A549 (cell line): ENCODE measurements at regions not wholly inside any gene's neighbourhood (a gene's known extent, or its start where the extent isn't known, plus 50 kb on each side); places are given as distances from the start of the nearest gene placed in this dataset.

Experiments
- ATAC-seq, 2 experiments: fragments of 200-7000 bp in 1 of 2; fragments of >200 bp in 1 of 2; cut with Nextera tagmentation in 1 of 2; cut with Tn5 transposase in 1 of 2; 3 replicates each; pipeline versions ENCODE4 v1.8.0 to v1.9.1; 2018 to 2020; ENCODE audit warnings: mild to moderate bottlenecking in 1 of 2, moderate library complexity in 1 of 2
- CTCF ChIA-PET: fragments of 300-600 bp; sonication (Branson Sonifier 250); formaldehyde crosslinking; extraction: SDS; loops from one replicate; lab custom pipeline; 2021; ENCODE audit warnings: antibody characterized with exemption, inconsistent platforms; lab: Yijun Ruan, JAX
- POLR2A ChIA-PET: fragments of 350-600 bp; formaldehyde crosslinking; extraction: SDS; loops from one replicate; lab custom pipeline; 2021; ENCODE audit warnings: antibody characterized with exemption, inconsistent platforms; lab: Yijun Ruan, JAX
- DNase-seq, 2 experiments: peaks; one replicate each; pipeline versions ENCODE4 v3.0.0 to v3.0.0-alpha.2; 2011 to 2016; ENCODE audit warnings: low read depth in 1 of 2, low spot score in 1 of 2
- FAIRE-seq: peaks from 2 replicates; lab custom pipeline; 2011; peaks lifted over from hg19 to GRCh38; lab: Jason Lieb, UNC
- H3K27ac ChIP-seq, 2 experiments: fragments of >200 bp; sonication (Bioruptor Twin); formaldehyde crosslinking; 3 replicates each; pipeline ENCODE4 v1.5.1; 2016 to 2017
- H3K4me1 ChIP-seq: fragments of >200 bp; sonication (Bioruptor Twin); formaldehyde crosslinking; 3 replicates; pipeline ENCODE4 v1.6.1; 2016
- H3K4me2 ChIP-seq: fragments of >200 bp; sonication (Bioruptor Twin); formaldehyde crosslinking; 3 replicates; pipeline ENCODE4 v1.6.1; 2016
- H3K4me3 ChIP-seq: fragments of >200 bp; sonication (Bioruptor Twin); formaldehyde crosslinking; 3 replicates; pipeline ENCODE4 v1.5.1; 2016
- H3K9me3 ChIP-seq: fragments of >200 bp; sonication (Bioruptor Twin); formaldehyde crosslinking; 3 replicates; pipeline ENCODE4 v1.6.1; 2016
- ATOH8 ChIP-seq: fragments of 250-450 bp; sonication (Bioruptor Pico); IDR thresholded peaks from 2 replicates; pipeline ENCODE4 v1.5.0; 2020; ENCODE audit warnings: low read depth, mild to moderate bottlenecking, moderate library complexity
- CBX8 ChIP-seq: fragments of 200-600 bp; sonication (generic); IDR thresholded peaks from 2 replicates; pipeline ENCODE4 v1.6.1; 2016
- CEBPB ChIP-seq, 2 experiments: fragments of >200 bp in 1 of 2; sonication (Bioruptor Twin) in 1 of 2; formaldehyde crosslinking in 1 of 2; IDR thresholded peaks; 2 replicates each; pipeline ENCODE4 v1.6.1; 2012 to 2016
- CHD4 ChIP-seq: fragments of 200-600 bp; sonication (generic); IDR thresholded peaks from 2 replicates; pipeline ENCODE4 v1.6.1; 2016; ENCODE audit warnings: antibody characterized with exemption, mild to moderate bottlenecking, borderline replicate concordance
- E2F6 ChIP-seq: IDR thresholded peaks from 2 replicates; pipeline ENCODE4 v1.6.1; 2012; ENCODE audit warnings: low read depth, borderline replicate concordance
- EHMT2 ChIP-seq: fragments of 200-600 bp; sonication (generic); IDR thresholded peaks from 2 replicates; pipeline ENCODE4 v1.6.1; 2016; ENCODE audit warnings: antibody characterized with exemption, low read depth, mild to moderate bottlenecking, moderate library complexity
- ELK1 ChIP-seq: fragments of 150-350 bp; IDR thresholded peaks from 2 replicates; pipeline ENCODE4 v1.6.1; 2014; ENCODE audit warnings: low read depth, mild to moderate bottlenecking, low read length
- HDAC2 ChIP-seq: fragments of 200-600 bp; sonication (generic); IDR thresholded peaks from 2 replicates; pipeline ENCODE4 v1.6.1; 2016
- HES2 ChIP-seq: fragments of >200 bp; sonication (Bioruptor Twin); formaldehyde crosslinking; IDR thresholded peaks from 2 replicates; pipeline ENCODE4 v1.6.1; 2016
- HEYL ChIP-seq: fragments of 250-450 bp; sonication (Bioruptor Pico); IDR thresholded peaks from 2 replicates; pipeline ENCODE4 v1.8.0; 2021; ENCODE audit warnings: mild to moderate bottlenecking, moderate library complexity
- HMGXB4 ChIP-seq: fragments of 250-450 bp; sonication (Bioruptor Pico); IDR thresholded peaks from 2 replicates; pipeline ENCODE4 v1.5.0; 2021; ENCODE audit warnings: mild to moderate bottlenecking, moderate library complexity, borderline replicate concordance
- HOXA7 ChIP-seq: fragments of 250-450 bp; sonication (Bioruptor Pico); IDR thresholded peaks from 2 replicates; pipeline ENCODE4 v1.5.0; 2020; ENCODE audit warnings: mild to moderate bottlenecking, moderate library complexity
- JUNB ChIP-seq: fragments of >200 bp; sonication (Bioruptor Twin); formaldehyde crosslinking; IDR thresholded peaks from 2 replicates; pipeline ENCODE4 v1.6.1; 2016
- KDM1A ChIP-seq: fragments of 200-600 bp; sonication (generic); IDR thresholded peaks from 2 replicates; pipeline ENCODE4 v1.6.1; 2016; ENCODE audit warnings: low read depth, mild to moderate bottlenecking
- MAX ChIP-seq: IDR thresholded peaks from 2 replicates; pipeline ENCODE4 v1.6.1; 2012
- NFE2L2 ChIP-seq: fragments of 150-350 bp; conservative IDR thresholded peaks from 2 replicates; pipeline ENCODE4 v1.6.1; 2014; ENCODE audit warnings: low read length
- NPAS2 ChIP-seq: fragments of 250-450 bp; sonication (Bioruptor Pico); IDR thresholded peaks from 2 replicates; pipeline ENCODE4 v1.8.0; 2022; ENCODE audit warnings: mild to moderate bottlenecking, moderate library complexity, borderline replicate concordance
- POLR2A ChIP-seq: IDR thresholded peaks from 2 replicates; pipeline ENCODE4 v1.6.1; 2012; ENCODE audit warnings: mild to moderate bottlenecking, low read length
- RAD21 ChIP-seq, 2 experiments: fragments of >200 bp in 1 of 2; sonication (Bioruptor Twin) in 1 of 2; formaldehyde crosslinking in 1 of 2; IDR thresholded peaks in 1 of 2; conservative IDR thresholded peaks in 1 of 2; 2 replicates in 1 of 2; 3 replicates in 1 of 2; pipeline ENCODE4 v1.6.1; 2012 to 2018; ENCODE audit warnings: inconsistent platforms in 1 of 2
- REST ChIP-seq: fragments of 200-600 bp; sonication (generic); IDR thresholded peaks from 2 replicates; pipeline ENCODE4 v1.6.1; 2016; ENCODE audit warnings: antibody characterized with exemption, mild to moderate bottlenecking, moderate library complexity
- RFX5 ChIP-seq: fragments of 450-650 bp; IDR thresholded peaks from 2 replicates; pipeline ENCODE4 v1.7.1; 2014; ENCODE audit warnings: antibody characterized with exemption, mild to moderate bottlenecking, moderate library complexity
- TFCP2L1 ChIP-seq: fragments of 250-450 bp; sonication (Bioruptor Pico); IDR thresholded peaks from 2 replicates; pipeline ENCODE4 v1.5.0; 2021; ENCODE audit warnings: mild to moderate bottlenecking
- ZC3H11A ChIP-seq: fragments of 450-650 bp; IDR thresholded peaks from 2 replicates; pipeline ENCODE4 v1.6.1; 2014; ENCODE audit warnings: antibody characterized with exemption, mild to moderate bottlenecking
- WGBS: methylation state at CpG from one replicate; pipeline ENCODE4 v1.1.6; 2017; ENCODE audit errors: missing lambda C conversion rate; 5-methylcytosine and 5-hydroxymethylcytosine counted together

- no peaks in the 10 kb centered on the region for H3K9me3 ChIP-seq
- ChIA-PET POLR2A (no interaction called here), CTCF (no interaction called here)
- no peak overlapping the region for H3K4me2 ChIP-seq
- H3K4me1 ChIP-seq, result no peaks in the 10 kb centered on the region
- no peak overlapping the region for H3K4me3 ChIP-seq
- 6% methylated on average over 6 of the region's 6 CpGs for WGBS
- TF ChIP-seq CEBPB (IDR thresholded peaks at IDR 0.05) (0 out of 4 replicates have a peak, but pooled peaks of 1 of the 2 experiments have one; percentile 22), ZC3H11A (no peak)
- FAIRE-seq (no peak), DNase-seq (no peak), ATAC-seq (no peak)
- no peak overlapping the region for H3K27ac ChIP-seq
Observed at GRCh38 chr16:6797223-6797622, 535.4 kb upstream of the RBFOX1 start.

- no peaks in the 10 kb centered on the region for H3K4me1 ChIP-seq
- no peak overlapping the region for H3K27ac ChIP-seq
- H3K4me3 ChIP-seq, result no peak overlapping the region
- ChIA-PET CTCF (no interaction called here), POLR2A (no interaction called here)
- no peak for TF ChIP-seq TFCP2L1 (CRISPR knock-in tag)
- TF ChIP-seq EHMT2, result no peak
- no peak for TF ChIP-seq E2F6
- TF ChIP-seq CHD4, result no peak
- no peak for TF ChIP-seq NPAS2 (CRISPR knock-in tag)
- TF ChIP-seq RAD21 (conservative IDR thresholded peaks at IDR 0.05 in 1 of 2, IDR thresholded peaks at IDR 0.05 in 1 of 2), result no peak
- TF ChIP-seq KDM1A, result no peak
- H3K4me2 ChIP-seq, result no peak overlapping the region
- H3K9me3 ChIP-seq, result no peaks in the 10 kb centered on the region
- FAIRE-seq (no peak), DNase-seq (no peak), ATAC-seq (no peak)
Observed at GRCh38 chr16:6777624-6778023, 555.0 kb upstream of the RBFOX1 start.

GRCh38 chr16:6775712-6776111 lies 556.9 kb upstream of the RBFOX1 start:
- ATAC-seq (no peak), DNase-seq (no peak), FAIRE-seq (no peak)
- Histone ChIP-seq H3K27ac (no peak overlapping the region), H3K4me1 (no peaks in the 10 kb centered on the region), H3K9me3 (no peaks in the 10 kb centered on the region), H3K4me2 (no peak overlapping the region), H3K4me3 (no peak overlapping the region)
- POLR2A ChIA-PET, result no interaction called here
- TF ChIP-seq MAX (no peak), HES2 (no peak), RAD21 (conservative IDR thresholded peaks at IDR 0.05 in 1 of 2, IDR thresholded peaks at IDR 0.05 in 1 of 2) (no peak), JUNB (no peak), ATOH8 (CRISPR knock-in tag) (no peak), HMGXB4 (CRISPR knock-in tag) (no peak), RFX5 (no peak), HEYL (no peak), NPAS2 (CRISPR knock-in tag) (no peak)
- CTCF ChIA-PET, result no interaction called here
- 21% methylated on average over 7 of the region's 7 CpGs for WGBS

GRCh38 chr16:6771956-6772355 lies 560.7 kb upstream of the RBFOX1 start:
- no peak for FAIRE-seq

More at GRCh38 chr16:6771956-6772355, 560.7 kb upstream of the RBFOX1 start:
- ChIA-PET CTCF (no interaction called here), POLR2A (no interaction called here)
- no peak overlapping the region for H3K4me2 ChIP-seq
- H3K4me1 ChIP-seq, result no peaks in the 10 kb centered on the region
- ATAC-seq (no peak), DNase-seq (no peak)
- H3K9me3 ChIP-seq, result no peaks in the 10 kb centered on the region
- TF ChIP-seq RFX5 (no peak), CBX8 (no peak), HEYL (no peak), HDAC2 (no peak), HOXA7 (CRISPR knock-in tag) (no peak), REST (no peak), NFE2L2 (no peak), ELK1 (no peak), HES2 (no peak), POLR2A (no peak)
- H3K27ac ChIP-seq, result no peak overlapping the region
- 24% methylated on average over 4 of the region's 4 CpGs for WGBS
- H3K4me3 ChIP-seq, result no peak overlapping the region
